HG03045 (cell line): ENCODE measurements at regions not wholly inside any gene's neighbourhood (a gene's known extent, or its start where the extent isn't known, plus 50 kb on each side); places are given as distances from the start of the nearest gene placed in this dataset.

Experiments
- ATAC-seq: cut with Tn5 transposase; IDR thresholded peaks from one replicate; pipeline ENCODE4 v1.9.1; 2021; ENCODE audit warnings: mild to moderate bottlenecking, moderate library complexity; ENCODE audit not compliant: unreplicated experiment

- ATAC-seq: no peak
These were observed 78.0 kb upstream of the NHSL1 start for GRCh38 chr6:138577151-138577915.

GRCh38 chr6:138580040-138580439 is 80.7 kb upstream of the NHSL1 start:
- no peak for ATAC-seq

- no peak for ATAC-seq
These were observed 81.5 kb upstream of the NHSL1 start for GRCh38 chr6:138580801-138581200.

GRCh38 chr6:138582573-138582972 is 83.3 kb upstream of the NHSL1 start:
- no peak for ATAC-seq

- ATAC-seq: no peak
These were observed 87.3 kb upstream of the NHSL1 start for GRCh38 chr6:138586638-138587037.

- ATAC-seq: peak; percentile 38
These were observed 89.6 kb upstream of the NHSL1 start for GRCh38 chr6:138588805-138589434.

- ATAC-seq: no peak
These were observed 91.8 kb upstream of the NHSL1 start for GRCh38 chr6:138590796-138591709.

- ATAC-seq: no peak
These were observed 93.4 kb upstream of the NHSL1 start for GRCh38 chr6:138592749-138593123.

- ATAC-seq: peak; percentile 76
These were observed 94.0 kb upstream of the NHSL1 start for GRCh38 chr6:138593124-138593877.

- ATAC-seq: no peak
These were observed 94.8 kb upstream of the NHSL1 start for GRCh38 chr6:138593909-138594757.

- no peak for ATAC-seq
These were observed 95.5 kb upstream of the NHSL1 start for GRCh38 chr6:138594758-138595140.

- no peak for ATAC-seq
These were observed 96.8 kb upstream of the NHSL1 start for GRCh38 chr6:138596126-138596525.

GRCh38 chr6:138596591-138596990 is 97.3 kb upstream of the NHSL1 start:
- ATAC-seq: no peak

GRCh38 chr6:138597336-138597735 is 98.0 kb upstream of the NHSL1 start:
- no peak for ATAC-seq

GRCh38 chr6:138598562-138599173 is 99.4 kb upstream of the NHSL1 start:
- ATAC-seq: no peak

- ATAC-seq: no peak
These were observed 101.0 kb upstream of the NHSL1 start for GRCh38 chr6:138600261-138600660.

- ATAC-seq: no peak
These were observed 101.4 kb upstream of the NHSL1 start for GRCh38 chr6:138600726-138601125.

GRCh38 chr6:138601128-138601527 is 101.8 kb upstream of the NHSL1 start:
- no peak for ATAC-seq

GRCh38 chr6:138605958-138606357 is 106.7 kb upstream of the NHSL1 start:
- no peak for ATAC-seq
